ENCODE measurements at regions not wholly inside any gene's neighbourhood (a gene's known extent, or its start where the extent isn't known, plus 50 kb on each side); places are given as distances from the start of the nearest gene placed in this dataset.

DNA sequence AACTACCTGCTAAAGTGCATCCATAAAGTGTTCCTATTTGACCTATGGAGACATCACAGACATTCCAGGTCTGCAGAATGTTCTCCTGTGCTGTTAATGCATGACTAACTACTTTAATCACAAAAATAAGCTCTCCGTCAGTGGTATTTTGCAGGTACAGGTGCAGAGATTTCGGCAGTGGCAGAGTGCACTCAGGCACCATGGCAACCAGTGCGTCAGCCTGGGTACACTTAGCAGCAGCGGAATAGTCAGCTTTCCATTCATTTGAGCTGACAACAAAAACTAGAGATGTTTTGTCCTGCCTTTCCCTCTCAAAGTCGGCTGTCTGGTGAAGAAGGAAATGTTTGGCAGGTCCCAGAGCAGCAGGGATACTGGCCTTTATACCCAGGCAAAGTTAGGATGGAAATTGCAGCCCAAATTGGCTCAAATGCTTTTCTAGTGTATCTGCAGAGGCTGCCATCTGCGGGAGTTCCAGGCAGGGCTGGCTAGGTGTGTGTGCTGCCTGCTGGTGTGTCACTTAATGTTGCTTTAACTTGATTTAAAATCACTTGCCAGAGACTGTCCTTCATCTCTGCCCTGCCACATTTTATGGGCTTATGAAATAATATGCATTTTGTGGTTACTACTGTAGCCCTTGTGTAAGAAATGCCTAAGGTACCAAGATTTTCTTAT is 195.8 kb downstream of the RAP2A start:
- DNase-seq (ENCODE audit: low read depth in 1 of 2, low spot score in 1 of 2): no peak

DNA sequence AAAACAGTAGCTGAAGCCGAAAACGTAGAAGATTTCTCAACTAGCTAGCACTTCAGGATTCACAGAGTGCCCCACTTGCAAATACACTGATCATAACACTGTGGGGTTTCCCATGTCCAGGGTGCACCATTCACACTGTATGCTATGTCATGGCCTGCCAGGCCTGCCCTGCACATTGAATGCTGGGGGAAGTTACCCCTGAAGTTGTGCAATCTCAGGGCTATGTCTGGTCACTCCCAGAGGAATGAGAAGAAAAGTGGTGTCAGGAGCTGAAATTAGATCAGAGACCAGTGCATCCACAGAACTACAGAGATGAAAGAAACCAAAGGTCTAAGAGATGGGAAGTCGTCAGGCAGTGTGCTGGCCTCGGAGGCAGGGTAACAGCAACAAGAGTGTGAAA is 196.8 kb downstream of the RAP2A start:
- no peak for DNase-seq (ENCODE audit: low read depth in 1 of 2, low spot score in 1 of 2)

DNA sequence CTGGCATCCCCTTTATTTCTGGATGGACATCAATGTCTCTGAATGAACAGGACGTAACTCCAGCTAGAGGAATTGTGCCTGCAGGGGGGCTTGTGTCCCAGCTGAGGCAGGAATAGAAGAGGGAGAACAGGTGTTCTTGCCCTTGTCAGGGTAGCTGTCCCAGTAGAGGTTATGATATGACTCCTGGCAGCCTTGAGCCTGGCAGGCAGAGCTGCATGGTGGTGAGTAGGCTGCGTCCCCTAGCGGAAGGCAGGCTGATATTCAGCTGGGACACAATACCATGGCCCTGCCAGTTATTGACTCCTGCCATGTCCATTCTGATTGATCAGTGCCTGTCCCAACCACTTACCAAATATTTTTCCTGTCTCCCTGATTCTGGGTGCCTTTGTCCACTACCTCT is 197.2 kb downstream of the RAP2A start:
- DNase-seq (ENCODE audit: low read depth in 1 of 2, low spot score in 1 of 2): no peak

- DNase-seq (ENCODE audit: low read depth in 1 of 2, low spot score in 1 of 2): no peak
Measured at GRCh38 chr13:97639236-97639635, 205.3 kb downstream of the RAP2A start.

- DNase-seq (ENCODE audit: low read depth in 1 of 2, low spot score in 1 of 2): no peak
Measured at GRCh38 chr13:97640268-97640667, 206.3 kb downstream of the RAP2A start.

DNA sequence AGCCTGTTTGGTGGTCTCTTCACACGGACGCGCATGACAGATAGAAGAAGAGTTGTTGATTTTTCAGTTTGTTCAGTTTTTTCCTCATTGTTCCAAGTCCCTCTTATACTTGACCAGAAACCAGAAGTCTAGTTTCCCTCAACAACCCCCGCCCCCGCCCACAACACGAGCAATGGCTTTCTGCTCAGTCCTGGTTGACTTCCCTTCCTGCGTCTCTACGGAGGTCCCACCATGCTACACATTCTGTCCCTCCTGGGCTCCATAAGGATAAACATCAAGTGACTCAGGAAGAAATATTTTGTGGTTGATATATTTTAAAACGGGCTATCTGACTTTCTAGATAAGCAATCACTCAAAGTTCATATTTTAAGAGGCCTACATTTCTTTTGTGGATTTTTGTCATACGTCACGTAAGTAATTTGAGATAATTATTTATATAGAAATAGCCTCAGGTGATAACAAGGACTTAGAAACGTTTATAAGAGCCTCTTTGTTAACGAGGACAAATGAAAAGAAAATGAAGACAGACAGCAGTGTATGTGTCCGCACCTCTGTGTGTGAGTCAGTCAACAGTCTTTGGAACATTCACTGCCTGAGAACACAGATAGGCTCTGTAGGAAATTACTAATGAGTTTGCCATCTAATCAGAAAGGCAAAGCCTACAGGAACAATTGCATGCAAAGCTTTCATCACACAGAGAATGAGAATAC is 214.4 kb downstream of the RAP2A start:
- no peak for DNase-seq (ENCODE audit: low read depth in 1 of 2, low spot score in 1 of 2)

- DNase-seq (ENCODE audit: low read depth in 1 of 2, low spot score in 1 of 2): no peak
Measured at GRCh38 chr13:97648881-97649224, 214.9 kb downstream of the RAP2A start.

- DNase-seq (ENCODE audit: low read depth in 1 of 2, low spot score in 1 of 2): no peak
Measured at GRCh38 chr13:97653443-97654140, 219.6 kb downstream of the RAP2A start.

DNA sequence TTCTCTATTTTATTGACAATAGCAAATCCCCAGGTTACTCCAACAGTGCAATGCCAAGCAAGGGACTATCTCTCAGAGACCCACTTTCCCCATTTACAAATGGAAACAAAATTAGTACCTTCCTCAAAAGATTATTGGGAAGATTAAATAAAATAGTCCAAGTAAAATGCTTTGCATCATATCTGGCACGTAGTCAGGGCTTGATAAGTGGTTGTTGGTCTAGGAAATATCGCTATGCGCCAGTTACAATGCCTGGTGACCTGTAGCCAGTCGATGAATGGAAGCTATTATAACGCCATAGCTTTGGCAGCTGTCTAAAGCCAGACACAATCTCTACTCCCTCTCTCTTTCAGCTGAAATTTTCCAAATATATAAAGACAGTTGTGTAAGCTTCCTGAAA is 220.3 kb downstream of the RAP2A start:
- no peak for DNase-seq (ENCODE audit: low read depth in 1 of 2, low spot score in 1 of 2)

DNA sequence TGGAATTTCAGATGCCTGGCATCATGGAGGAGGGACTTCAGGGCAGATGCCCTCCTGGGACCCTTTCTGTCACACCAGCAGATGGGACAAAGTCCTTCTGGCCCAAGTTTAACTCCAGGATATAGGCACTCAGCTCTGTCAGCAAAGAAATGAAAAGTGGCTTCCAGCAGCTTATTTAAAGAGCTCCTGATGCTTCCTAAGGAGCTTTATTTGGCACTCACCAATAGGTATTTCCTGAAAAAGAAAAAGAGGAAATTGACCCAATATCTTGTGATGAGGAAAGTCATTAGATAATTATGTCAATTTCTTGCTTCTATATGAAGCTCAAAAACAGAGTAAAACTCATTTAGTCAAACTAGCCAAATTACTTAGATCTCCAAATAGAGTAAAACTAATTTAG is 224.6 kb downstream of the RAP2A start:
- no peak for DNase-seq (ENCODE audit: low read depth in 1 of 2, low spot score in 1 of 2)

- DNase-seq (ENCODE audit: low read depth in 1 of 2, low spot score in 1 of 2): no peak
Measured at GRCh38 chr13:97659602-97660001, 225.6 kb downstream of the RAP2A start.

- no peak for DNase-seq (ENCODE audit: low read depth in 1 of 2, low spot score in 1 of 2)
Measured at GRCh38 chr13:97660594-97661260, 226.8 kb downstream of the RAP2A start.

DNA sequence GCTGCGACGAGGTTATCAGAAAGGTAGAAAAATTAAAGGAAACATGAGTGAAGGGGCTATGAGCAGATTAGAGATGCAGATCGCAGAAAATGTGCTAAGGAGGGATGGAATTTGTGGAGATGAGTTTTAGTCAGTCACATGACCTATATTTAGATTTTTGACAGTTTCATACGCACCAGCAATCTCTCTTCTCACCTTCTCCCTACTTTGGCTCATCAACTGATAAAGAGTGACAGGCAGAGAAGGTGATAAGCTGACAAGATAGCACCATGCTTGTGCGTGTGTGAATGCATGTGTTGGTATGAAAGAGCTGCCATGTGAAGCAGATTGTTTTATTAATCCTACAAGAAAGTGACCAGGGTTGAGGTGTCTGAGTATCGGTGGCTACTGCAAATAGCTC is 252.6 kb downstream of the RAP2A start:
- no peak for DNase-seq (ENCODE audit: low read depth in 1 of 2, low spot score in 1 of 2)

DNA sequence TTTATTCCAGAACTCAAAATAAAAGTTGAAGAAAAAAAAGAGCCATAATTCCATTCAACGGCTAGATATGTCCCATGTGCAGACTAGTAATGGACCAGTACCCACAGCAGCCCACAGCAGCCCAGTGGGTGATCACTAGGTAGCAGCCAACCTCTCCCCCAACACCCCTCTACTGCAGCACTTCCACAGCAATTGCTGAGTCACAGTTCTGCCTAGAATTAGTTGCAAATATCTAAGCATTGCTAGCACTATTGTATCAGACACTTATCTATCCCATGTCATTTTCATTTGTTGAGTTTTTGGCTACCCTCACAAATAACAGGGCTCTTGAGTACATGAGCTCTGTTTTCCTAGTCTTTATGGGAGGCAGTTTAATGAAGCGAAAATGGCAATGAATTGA is 258.7 kb downstream of the RAP2A start:
- no peak for DNase-seq (ENCODE audit: low read depth in 1 of 2, low spot score in 1 of 2)

DNA sequence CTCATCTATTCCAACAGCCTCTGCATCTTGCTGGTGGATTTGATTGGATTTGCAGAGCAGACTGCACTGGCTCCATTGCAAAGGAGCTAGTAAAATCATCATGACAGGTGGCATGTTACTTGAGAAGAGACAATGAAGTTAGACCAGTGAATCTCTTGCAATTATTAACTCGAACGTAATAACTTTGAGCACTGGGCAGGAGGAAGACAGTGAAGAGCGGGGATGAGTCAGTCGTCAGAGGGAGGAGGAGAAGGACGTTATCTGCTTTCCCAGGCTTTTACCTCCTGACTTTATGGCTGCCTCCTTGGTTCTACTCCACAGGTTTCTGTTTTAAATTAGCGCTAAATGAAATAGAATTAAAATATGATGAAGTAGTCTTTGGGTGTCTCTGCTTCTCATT is 257.8 kb upstream of the IPO5 start:
- no peak for DNase-seq (ENCODE audit: low read depth in 1 of 2, low spot score in 1 of 2)

DNA sequence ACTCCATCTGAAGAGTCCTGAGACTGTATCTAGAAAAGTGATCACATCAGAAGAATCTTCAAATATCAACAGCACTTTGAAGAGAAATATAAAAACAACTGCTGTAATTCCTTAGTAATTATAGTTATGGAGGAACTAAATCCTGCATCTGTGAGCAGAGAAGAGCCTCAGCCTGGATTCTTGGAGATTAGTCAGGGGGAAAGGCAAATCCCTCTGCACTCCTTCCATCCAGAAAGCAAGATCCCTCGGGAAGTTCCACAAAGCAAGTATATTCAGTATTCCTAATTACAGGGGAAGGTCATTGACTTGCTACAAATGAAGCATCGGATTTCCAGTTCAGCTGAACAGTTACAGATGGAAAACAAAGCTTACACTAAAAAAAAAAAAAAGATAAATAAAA is 256.6 kb upstream of the IPO5 start:
- no peak for DNase-seq (ENCODE audit: low read depth in 1 of 2, low spot score in 1 of 2)

DNA sequence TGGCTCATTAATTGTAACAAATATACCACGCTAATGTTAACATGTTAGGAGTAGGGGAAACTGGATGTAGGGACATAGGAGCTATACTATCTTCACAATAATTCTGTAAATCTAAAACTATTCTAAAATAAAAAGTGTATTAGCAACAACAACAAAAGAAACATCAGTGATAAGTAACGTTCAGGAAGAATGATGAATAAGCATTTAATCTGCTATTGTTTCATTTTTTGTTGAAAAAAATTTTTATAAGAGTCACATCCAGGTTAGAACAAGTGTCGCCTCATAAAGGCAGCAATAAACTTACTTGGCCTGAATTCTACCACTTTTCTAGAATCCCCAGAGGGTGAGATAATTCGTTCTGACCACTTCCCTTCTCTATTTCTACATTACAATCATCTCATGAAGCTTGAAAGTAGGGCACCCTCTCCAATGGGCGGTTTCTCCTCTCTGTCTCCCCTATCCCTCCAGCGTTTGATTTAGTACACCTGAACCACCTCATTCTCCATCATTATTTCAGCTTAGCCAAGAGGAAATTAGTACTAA is 253.1 kb upstream of the IPO5 start:
- DNase-seq (ENCODE audit: low read depth in 1 of 2, low spot score in 1 of 2): no peak

GRCh38 chr13:97702614-97703013 is 250.9 kb upstream of the IPO5 start:
- DNase-seq (ENCODE audit: low read depth in 1 of 2, low spot score in 1 of 2): no peak

- DNase-seq (ENCODE audit: low read depth in 1 of 2, low spot score in 1 of 2): no peak
Measured at GRCh38 chr13:97710797-97711196, 242.7 kb upstream of the IPO5 start.

GRCh38 chr13:97712770-97713169 is 240.7 kb upstream of the IPO5 start:
- no peak for DNase-seq (ENCODE audit: low read depth in 1 of 2, low spot score in 1 of 2)

- DNase-seq (ENCODE audit: low read depth in 1 of 2, low spot score in 1 of 2): no peak
Measured at GRCh38 chr13:97715763-97716162, 237.7 kb upstream of the IPO5 start.

GRCh38 chr13:97716746-97717145 is 236.7 kb upstream of the IPO5 start:
- DNase-seq (ENCODE audit: low read depth in 1 of 2, low spot score in 1 of 2): no peak
